Fibroblast of lung (primary cell): ENCODE measurements at regions not wholly inside any gene's neighbourhood (a gene's known extent, or its start where the extent isn't known, plus 50 kb on each side); places are given as distances from the start of the nearest gene placed in this dataset.

ENCODE experiments used
- DNase-seq, 2 donors: peaks; one replicate each; pipeline versions ENCODE4 v3.0.0 to v3.0.0-alpha.2; 2010; ENCODE audit warnings: low read depth in 2 of 2
- H2AFZ ChIP-seq: 2 replicates; pipeline ENCODE4 v1.5.1; 2012; ENCODE audit warnings: low read length, control low read depth, inconsistent platforms
- H3K27ac ChIP-seq: 2 replicates; pipeline ENCODE4 v1.5.1; 2011; ENCODE audit warnings: low read length, control low read depth; ENCODE audit not compliant: insufficient read depth
- H3K27me3 ChIP-seq: 2 replicates; pipeline ENCODE4 v1.5.1; 2011; ENCODE audit warnings: mild to moderate bottlenecking, low read length; ENCODE audit not compliant: control insufficient read depth, insufficient read depth
- H3K36me3 ChIP-seq: 2 replicates; pipeline ENCODE4 v1.5.1; 2011; ENCODE audit warnings: low read length; ENCODE audit not compliant: control insufficient read depth, insufficient read depth
- H3K4me1 ChIP-seq: 2 replicates; pipeline ENCODE4 v1.5.1; 2011; ENCODE audit warnings: low read length; ENCODE audit not compliant: control insufficient read depth, insufficient read depth; ENCODE audit errors: extremely low read depth
- H3K4me2 ChIP-seq: 2 replicates; pipeline ENCODE4 v1.5.1; 2011; ENCODE audit warnings: low read length, control low read depth; ENCODE audit not compliant: insufficient read depth; ENCODE audit errors: extremely low read depth
- H3K4me3 ChIP-seq, 4 experiments: fragments of 200-600 bp in 1 of 4; sonication (generic) in 1 of 4; replicated peaks in 1 of 4; 2 replicates each; pipeline ENCODE4 v1.5.1; 2011 to 2016; ENCODE audit warnings: low read length in 4 of 4, low read depth in 3 of 4, mild to moderate bottlenecking in 3 of 4, control low read depth in 2 of 4, inconsistent platforms in 1 of 4, mixed read lengths in 1 of 4; ENCODE audit not compliant: insufficient read depth in 1 of 4; ENCODE audit errors: control extremely low read depth in 1 of 4
- H3K79me2 ChIP-seq: 2 replicates; pipeline ENCODE4 v1.5.1; 2012; ENCODE audit warnings: mild to moderate bottlenecking, low read length, inconsistent platforms; ENCODE audit not compliant: control insufficient read depth, insufficient read depth
- H3K9ac ChIP-seq: 2 replicates; pipeline ENCODE4 v1.5.1; 2011; ENCODE audit warnings: mild to moderate bottlenecking, low read length, control low read depth; ENCODE audit not compliant: insufficient read depth
- H3K9me3 ChIP-seq: 2 replicates; pipeline ENCODE4 v1.5.1; 2012; ENCODE audit warnings: low read depth, low read length; ENCODE audit not compliant: control insufficient read depth, insufficient read depth
- H4K20me1 ChIP-seq: 2 replicates; pipeline ENCODE4 v1.5.1; 2011; ENCODE audit warnings: low read length; ENCODE audit not compliant: control insufficient read depth, insufficient read depth; ENCODE audit errors: extremely low read depth
- EZH2 ChIP-seq: IDR thresholded peaks from 2 replicates; pipeline ENCODE4 v1.5.1; 2012; ENCODE audit warnings: low read length, control low read depth, mild to moderate bottlenecking; ENCODE audit errors: missing control alignments
- TF ChIP-seq, protein P1 (sequence below), 2 donors: IDR thresholded peaks in 1 of 2; conservative IDR thresholded peaks in 1 of 2; 1 replicate in 1 of 2; 2 replicates in 1 of 2; pipeline ENCODE4 v1.5.1; 2011 to 2012; ENCODE audit warnings: low read length in 2 of 2, control low read depth in 1 of 2, inconsistent platforms in 1 of 2, low read depth in 1 of 2, mild to moderate bottlenecking in 1 of 2

DNA sequence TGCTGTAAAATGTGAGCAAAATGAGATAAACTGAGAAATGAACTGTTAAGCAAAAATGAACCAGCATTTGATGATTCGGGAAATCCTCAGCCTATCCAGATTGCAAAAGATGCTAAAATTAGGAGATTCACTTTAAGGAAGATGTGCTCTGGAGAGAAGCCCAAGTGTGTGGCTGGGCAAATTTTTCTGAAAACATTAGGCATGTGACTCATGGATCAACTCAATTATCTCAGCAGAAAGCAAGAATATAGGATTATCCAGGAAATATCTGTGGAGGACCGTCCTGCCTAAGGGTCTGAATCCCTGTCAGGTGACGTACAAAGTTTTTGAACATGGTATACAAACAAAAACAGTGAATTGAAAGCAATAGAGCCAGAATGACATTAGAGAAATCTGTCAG lies 1268.3 kb upstream of the TMEFF2 start:
- no peaks in the 10 kb centered on the region for H3K27me3 ChIP-seq
- no peak for DNase-seq
- TF ChIP-seq, protein P1, sequence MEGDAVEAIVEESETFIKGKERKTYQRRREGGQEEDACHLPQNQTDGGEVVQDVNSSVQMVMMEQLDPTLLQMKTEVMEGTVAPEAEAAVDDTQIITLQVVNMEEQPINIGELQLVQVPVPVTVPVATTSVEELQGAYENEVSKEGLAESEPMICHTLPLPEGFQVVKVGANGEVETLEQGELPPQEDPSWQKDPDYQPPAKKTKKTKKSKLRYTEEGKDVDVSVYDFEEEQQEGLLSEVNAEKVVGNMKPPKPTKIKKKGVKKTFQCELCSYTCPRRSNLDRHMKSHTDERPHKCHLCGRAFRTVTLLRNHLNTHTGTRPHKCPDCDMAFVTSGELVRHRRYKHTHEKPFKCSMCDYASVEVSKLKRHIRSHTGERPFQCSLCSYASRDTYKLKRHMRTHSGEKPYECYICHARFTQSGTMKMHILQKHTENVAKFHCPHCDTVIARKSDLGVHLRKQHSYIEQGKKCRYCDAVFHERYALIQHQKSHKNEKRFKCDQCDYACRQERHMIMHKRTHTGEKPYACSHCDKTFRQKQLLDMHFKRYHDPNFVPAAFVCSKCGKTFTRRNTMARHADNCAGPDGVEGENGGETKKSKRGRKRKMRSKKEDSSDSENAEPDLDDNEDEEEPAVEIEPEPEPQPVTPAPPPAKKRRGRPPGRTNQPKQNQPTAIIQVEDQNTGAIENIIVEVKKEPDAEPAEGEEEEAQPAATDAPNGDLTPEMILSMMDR (conservative IDR thresholded peaks at IDR 0.05 in 1 of 2, IDR thresholded peaks at IDR 0.05 in 1 of 2; ENCODE audit: low read depth in 1 of 2, low read length in 2 of 2): no peak
- no peak for TF ChIP-seq EZH2
- H2AFZ ChIP-seq: no peak overlapping the region
- H3K9ac ChIP-seq: no peak overlapping the region
- no peak overlapping the region for H3K4me2 ChIP-seq
- no peak overlapping the region for H3K27ac ChIP-seq
- H3K79me2 ChIP-seq: no peaks in the 10 kb centered on the region
- no peaks in the 10 kb centered on the region for H3K4me1 ChIP-seq
- H3K4me3 ChIP-seq: no peak overlapping the region
- no peaks in the 10 kb centered on the region for H3K36me3 ChIP-seq
- H3K9me3 ChIP-seq: no peaks in the 10 kb centered on the region
- no peaks in the 10 kb centered on the region for H4K20me1 ChIP-seq

DNA sequence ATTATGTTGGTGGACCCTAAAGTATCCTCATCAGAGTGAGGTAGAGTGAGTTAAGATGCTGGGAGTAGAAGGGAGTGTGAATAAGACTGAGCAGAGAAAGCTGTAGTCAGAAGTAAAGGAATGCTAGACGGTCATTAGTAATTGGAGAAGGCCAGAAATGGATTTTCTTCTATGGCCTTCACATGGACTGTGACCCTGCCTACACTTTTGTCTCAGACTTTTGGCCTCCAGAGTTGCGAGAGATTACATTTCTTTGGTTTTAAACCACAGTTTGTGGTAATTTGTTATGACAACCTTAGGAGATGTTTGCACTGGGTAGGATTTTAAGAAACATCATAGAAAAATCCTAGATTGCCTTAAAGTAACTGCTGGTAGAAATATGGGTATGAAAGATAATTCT lies 1267.7 kb upstream of the TMEFF2 start:
- no peaks in the 10 kb centered on the region for H3K36me3 ChIP-seq
- H3K9me3 ChIP-seq: no peaks in the 10 kb centered on the region
- H3K4me1 ChIP-seq: no peaks in the 10 kb centered on the region
- no peaks in the 10 kb centered on the region for H3K27me3 ChIP-seq
- TF ChIP-seq, protein P1 (conservative IDR thresholded peaks at IDR 0.05 in 1 of 2, IDR thresholded peaks at IDR 0.05 in 1 of 2; ENCODE audit: low read depth in 1 of 2, low read length in 2 of 2): no peak
- TF ChIP-seq EZH2: no peak
- DNase-seq: no peak
- H2AFZ ChIP-seq: no peak overlapping the region
- no peaks in the 10 kb centered on the region for H3K79me2 ChIP-seq
- no peak overlapping the region for H3K4me3 ChIP-seq
- no peaks in the 10 kb centered on the region for H4K20me1 ChIP-seq
- H3K27ac ChIP-seq: no peak overlapping the region
- H3K9ac ChIP-seq: no peak overlapping the region
- H3K4me2 ChIP-seq: no peak overlapping the region

DNA sequence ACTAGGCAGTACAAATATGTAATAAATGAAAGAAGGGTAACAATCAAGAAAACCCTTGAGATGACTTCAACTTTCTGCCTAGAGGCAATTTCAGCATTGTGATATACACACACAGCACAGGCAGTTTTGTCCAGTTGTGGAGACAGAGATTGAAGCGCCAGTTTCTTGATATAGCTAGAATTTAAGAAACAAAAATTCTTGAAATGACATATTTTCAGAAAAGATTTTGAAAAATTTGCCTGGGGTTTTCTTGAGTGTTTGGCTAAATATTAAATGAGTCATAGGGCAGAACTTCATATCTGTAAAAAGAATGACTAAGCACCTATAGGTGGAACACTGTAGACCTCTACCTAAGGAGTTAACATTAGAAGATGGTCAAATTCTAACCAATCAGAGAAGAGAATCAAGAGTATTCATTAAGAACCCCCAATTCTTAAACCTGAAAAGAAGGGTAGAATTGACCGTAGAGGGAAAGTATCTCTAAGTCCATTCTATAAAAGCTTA lies 1266.8 kb upstream of the TMEFF2 start:
- no peak overlapping the region for H3K9ac ChIP-seq
- H3K27ac ChIP-seq: no peak overlapping the region
- DNase-seq: peak in 1 of 2 donors; percentile 5
- no peaks in the 10 kb centered on the region for H3K4me1 ChIP-seq
- H2AFZ ChIP-seq: no peak overlapping the region
- no peak overlapping the region for H3K4me3 ChIP-seq
- H3K79me2 ChIP-seq: no peaks in the 10 kb centered on the region
- TF ChIP-seq, protein P1 (conservative IDR thresholded peaks at IDR 0.05 in 1 of 2, IDR thresholded peaks at IDR 0.05 in 1 of 2; ENCODE audit: low read depth in 1 of 2, low read length in 2 of 2): no peak
- H3K9me3 ChIP-seq: no peaks in the 10 kb centered on the region
- H4K20me1 ChIP-seq: no peaks in the 10 kb centered on the region
- no peaks in the 10 kb centered on the region for H3K27me3 ChIP-seq
- no peak overlapping the region for H3K4me2 ChIP-seq
- no peaks in the 10 kb centered on the region for H3K36me3 ChIP-seq
